22Rv1 (cell line): ENCODE measurements at regions not wholly inside any gene's neighbourhood (a gene's known extent, or its start where the extent isn't known, plus 50 kb on each side); places are given as distances from the start of the nearest gene placed in this dataset.

ENCODE experiments used
- H3K27ac ChIP-seq: fragments of 450-650 bp; 2 replicates; pipeline ENCODE4 v1.5.1; 2017
- ZFX ChIP-seq: fragments of 450-650 bp; IDR thresholded peaks from 2 replicates; pipeline ENCODE4 v1.6.1; 2017; ENCODE audit warnings: antibody characterized with exemption, borderline replicate concordance
- TF ChIP-seq, protein P1 (sequence below): fragments of 450-650 bp; IDR thresholded peaks from 2 replicates; pipeline ENCODE4 v1.5.1; 2017; ENCODE audit warnings: mild to moderate bottlenecking

GRCh38 chr3:152538518-152538917 lies 269.8 kb downstream of the MBNL1 start:
- H3K27ac ChIP-seq = no peak overlapping the region
- TF ChIP-seq ZFX = no peak
- TF ChIP-seq, protein P1, sequence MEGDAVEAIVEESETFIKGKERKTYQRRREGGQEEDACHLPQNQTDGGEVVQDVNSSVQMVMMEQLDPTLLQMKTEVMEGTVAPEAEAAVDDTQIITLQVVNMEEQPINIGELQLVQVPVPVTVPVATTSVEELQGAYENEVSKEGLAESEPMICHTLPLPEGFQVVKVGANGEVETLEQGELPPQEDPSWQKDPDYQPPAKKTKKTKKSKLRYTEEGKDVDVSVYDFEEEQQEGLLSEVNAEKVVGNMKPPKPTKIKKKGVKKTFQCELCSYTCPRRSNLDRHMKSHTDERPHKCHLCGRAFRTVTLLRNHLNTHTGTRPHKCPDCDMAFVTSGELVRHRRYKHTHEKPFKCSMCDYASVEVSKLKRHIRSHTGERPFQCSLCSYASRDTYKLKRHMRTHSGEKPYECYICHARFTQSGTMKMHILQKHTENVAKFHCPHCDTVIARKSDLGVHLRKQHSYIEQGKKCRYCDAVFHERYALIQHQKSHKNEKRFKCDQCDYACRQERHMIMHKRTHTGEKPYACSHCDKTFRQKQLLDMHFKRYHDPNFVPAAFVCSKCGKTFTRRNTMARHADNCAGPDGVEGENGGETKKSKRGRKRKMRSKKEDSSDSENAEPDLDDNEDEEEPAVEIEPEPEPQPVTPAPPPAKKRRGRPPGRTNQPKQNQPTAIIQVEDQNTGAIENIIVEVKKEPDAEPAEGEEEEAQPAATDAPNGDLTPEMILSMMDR = no peak

DNA sequence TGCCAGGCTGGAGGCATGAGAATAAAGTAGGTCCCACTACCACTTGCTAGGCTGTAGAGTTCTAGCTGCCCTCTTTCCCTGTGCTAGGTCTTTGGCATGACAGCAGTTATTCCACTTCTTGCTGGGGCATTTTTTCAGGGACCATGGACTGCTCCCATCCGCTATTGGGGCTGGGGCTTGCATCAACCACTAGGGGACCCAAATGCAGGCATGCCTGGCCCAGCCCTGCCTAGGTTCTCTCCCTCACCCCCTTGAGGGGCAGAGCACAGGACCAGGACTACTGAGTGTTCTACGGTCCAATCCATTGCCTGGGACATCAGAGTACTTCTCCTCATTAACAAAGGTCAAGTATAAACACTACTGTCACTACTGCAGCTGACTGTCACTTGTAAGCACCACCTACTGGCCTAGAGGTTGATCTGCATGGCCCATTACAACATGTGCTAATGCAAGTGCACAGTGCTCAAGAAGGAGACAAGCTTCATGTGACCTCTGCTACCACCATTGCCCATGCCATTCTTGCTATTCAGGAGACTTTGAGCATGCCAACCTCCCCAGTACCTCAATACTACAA lies 270.5 kb downstream of the MBNL1 start:
- no peak overlapping the region for H3K27ac ChIP-seq
- TF ChIP-seq ZFX = no peak
- TF ChIP-seq, protein P1 = peak; percentile 66

DNA sequence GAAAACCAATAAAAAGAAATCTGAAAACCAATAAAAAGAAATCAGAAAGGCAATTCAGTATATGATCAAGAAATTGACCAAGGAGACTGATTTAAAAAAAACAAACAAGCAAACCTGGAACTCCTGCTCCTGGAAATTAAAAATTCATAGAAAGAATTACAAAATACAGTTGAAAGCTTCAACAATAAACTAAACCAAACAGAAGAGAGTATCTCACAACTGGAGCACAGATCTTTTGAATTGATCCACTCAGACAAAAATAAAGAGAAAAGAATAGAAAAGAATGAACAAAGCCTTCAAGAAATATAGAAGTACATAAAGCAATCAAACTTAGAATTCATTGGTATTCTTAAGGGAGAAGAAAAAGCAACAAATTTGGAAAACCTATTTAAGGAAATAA lies 271.4 kb downstream of the MBNL1 start:
- TF ChIP-seq ZFX = no peak
- TF ChIP-seq, protein P1 = no peak
- no peak overlapping the region for H3K27ac ChIP-seq

- TF ChIP-seq ZFX = no peak
- TF ChIP-seq, protein P1 = no peak
- no peak overlapping the region for H3K27ac ChIP-seq
These were observed 278.4 kb downstream of the MBNL1 start for GRCh38 chr3:152547153-152547552.

- H3K27ac ChIP-seq = no peak overlapping the region
- no peak for TF ChIP-seq ZFX
- TF ChIP-seq, protein P1 = no peak
These were observed 280.5 kb downstream of the MBNL1 start for GRCh38 chr3:152549263-152549662.

GRCh38 chr3:152550284-152550683 lies 281.6 kb downstream of the MBNL1 start:
- TF ChIP-seq, protein P1 = no peak
- no peak for TF ChIP-seq ZFX
- no peak overlapping the region for H3K27ac ChIP-seq

DNA sequence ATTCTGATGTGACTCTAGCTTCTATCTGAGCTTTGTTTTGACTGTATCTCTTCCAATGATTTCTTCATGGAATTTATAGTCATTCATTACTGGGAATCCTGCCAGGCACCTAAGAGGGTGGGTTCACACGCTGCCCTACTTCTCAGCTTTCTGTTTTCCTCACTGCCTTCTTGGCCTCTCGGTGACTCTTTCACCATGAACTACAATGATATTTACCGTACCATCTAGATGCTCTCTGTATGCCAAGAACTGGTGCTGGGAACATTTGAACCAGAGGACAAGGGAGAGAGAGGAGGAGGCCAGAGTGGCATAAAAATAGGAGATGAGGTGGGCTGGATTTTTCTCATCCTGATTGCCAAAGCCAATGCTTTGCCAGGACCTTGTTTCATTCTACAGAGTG lies 280.0 kb upstream of the P2RY1 start:
- H3K27ac ChIP-seq = no peak overlapping the region

More for the DNA sequence above, 280.0 kb upstream of the P2RY1 start:
- no peak for TF ChIP-seq ZFX
- TF ChIP-seq, protein P1 = no peak
